ENCODE measurements at regions not wholly inside any gene's neighbourhood (a gene's known extent, or its start where the extent isn't known, plus 50 kb on each side); places are given as distances from the start of the nearest gene placed in this dataset.

GRCh38 chr14:106228541-106229158 is 702.3 kb downstream of the TMEM121 start:
- TF ChIP-seq CTCF (CRISPR knock-in tag; IDR thresholded peaks at IDR 0.05) (no peak), FOXC1 (CRISPR knock-in tag; IDR thresholded peaks at IDR 0.05; ENCODE audit: borderline replicate concordance) (no peak), SP1 (IDR thresholded peaks at IDR 0.05) (no peak), SP1 (CRISPR knock-in tag; IDR thresholded peaks at IDR 0.05) (no peak), ASH2L (IDR thresholded peaks at IDR 0.05; ENCODE audit: insufficient read length, low read depth, low read length) (no peak), ZBTB42 (CRISPR knock-in tag; IDR thresholded peaks at IDR 0.05) (no peak), ZNF24 (IDR thresholded peaks at IDR 0.05) (no peak), POLR2A (IDR thresholded peaks at IDR 0.05; ENCODE audit: insufficient read depth in 1 of 2, low read depth in 2 of 2, low read length in 2 of 2) (no peak), ZNF512 (CRISPR knock-in tag; IDR thresholded peaks at IDR 0.05) (no peak), E2F5 (CRISPR knock-in tag; conservative IDR thresholded peaks at IDR 0.05) (no peak)

Data from HepG2 (cell line).